Epidermal melanocyte (primary cell): ENCODE measurements at regions not wholly inside any gene's neighbourhood (a gene's known extent, or its start where the extent isn't known, plus 50 kb on each side); places are given as distances from the start of the nearest gene placed in this dataset.
A peak's percentile ranks its signal among the peaks of the same experiment; 100 is the strongest.
"Not testable (repeated sequence)": the region's sequence is repeated elsewhere in the genome, so short reads cannot be mapped to it uniquely, and the experiment has no call there.

ENCODE experiments used
- DNase-seq: peaks from one replicate; pipeline ENCODE4 v3.0.0; 2011; ENCODE audit warnings: low spot score; ENCODE audit not compliant: insufficient read length

- DNase-seq = no peak
Measured at GRCh38 chr6:33895988-33896387, 92.2 kb upstream of the MLN start.

GRCh38 chr6:33895296-33895695 is 91.5 kb upstream of the MLN start:
- no peak for DNase-seq

- DNase-seq = no peak
Measured at GRCh38 chr6:33894438-33894837, 90.6 kb upstream of the MLN start.

GRCh38 chr6:33892581-33893346 is 89.0 kb upstream of the MLN start:
- DNase-seq = no peak

GRCh38 chr6:33888664-33889200 is 84.9 kb upstream of the MLN start:
- DNase-seq = no peak

- DNase-seq = no peak
Measured at GRCh38 chr6:33888183-33888582, 84.4 kb upstream of the MLN start.

- DNase-seq = peak; percentile 88
Measured at GRCh38 chr6:33886673-33887144, 82.9 kb upstream of the MLN start.

- DNase-seq = no peak
Measured at GRCh38 chr6:33885132-33886057, 81.6 kb upstream of the MLN start.

- DNase-seq = not testable (repeated sequence)
Measured at GRCh38 chr6:33883621-33884020, 79.8 kb upstream of the MLN start.

GRCh38 chr6:33882154-33882553 is 78.4 kb upstream of the MLN start:
- no peak for DNase-seq

GRCh38 chr6:33880766-33881165 is 77.0 kb upstream of the MLN start:
- no peak for DNase-seq

- DNase-seq = no peak
Measured at GRCh38 chr6:33880104-33880678, 76.4 kb upstream of the MLN start.

- DNase-seq = no peak
Measured at GRCh38 chr6:33878562-33878961, 74.8 kb upstream of the MLN start.

GRCh38 chr6:33877982-33878535 is 74.3 kb upstream of the MLN start:
- DNase-seq = no peak

GRCh38 chr6:33875696-33876095 is 71.9 kb upstream of the MLN start:
- no peak for DNase-seq

- DNase-seq = no peak
Measured at GRCh38 chr6:33875141-33875581, 71.4 kb upstream of the MLN start.

GRCh38 chr6:33874136-33874760 is 70.4 kb upstream of the MLN start:
- no peak for DNase-seq

- no peak for DNase-seq
Measured at GRCh38 chr6:33872761-33873160, 69.0 kb upstream of the MLN start.

- DNase-seq = no peak
Measured at GRCh38 chr6:33869826-33870423, 66.1 kb upstream of the MLN start.

GRCh38 chr6:33869121-33869520 is 65.3 kb upstream of the MLN start:
- DNase-seq = no peak
